MM.1S (cell line): ENCODE measurements at regions not wholly inside any gene's neighbourhood (a gene's known extent, or its start where the extent isn't known, plus 50 kb on each side); places are given as distances from the start of the nearest gene placed in this dataset.

Experiments
- DNase-seq: peaks from one replicate; pipeline ENCODE4 v3.0.0-alpha.2; 2015
- H2AFZ ChIP-seq: fragments of 300-600 bp; sonication (generic); 2 replicates; pipeline ENCODE4 v1.6.0; 2016; ENCODE audit warnings: antibody characterized with exemption, low read length
- H3F3A ChIP-seq: fragments of 300-600 bp; sonication (generic); 2 replicates; pipeline ENCODE4 v1.6.1; 2016; ENCODE audit warnings: mild to moderate bottlenecking, antibody characterized with exemption, low read length, moderate library complexity, mixed read lengths; ENCODE audit not compliant: insufficient read depth
- H3K27ac ChIP-seq: fragments of 300-600 bp; sonication (generic); 2 replicates; pipeline ENCODE4 v1.5.1; 2016; ENCODE audit warnings: mild to moderate bottlenecking, low read length
- H3K27me3 ChIP-seq: fragments of 300-600 bp; sonication (generic); replicated peaks from 2 replicates; pipeline ENCODE4 v1.6.0; 2016; ENCODE audit warnings: low read length; ENCODE audit not compliant: insufficient read depth
- H3K36me3 ChIP-seq: fragments of 300-600 bp; sonication (generic); replicated peaks from 2 replicates; pipeline ENCODE4 v1.6.1; 2016; ENCODE audit warnings: mild to moderate bottlenecking, low read length, mixed read lengths; ENCODE audit not compliant: insufficient read depth
- H3K4me1 ChIP-seq: fragments of 300-600 bp; sonication (generic); 2 replicates; pipeline ENCODE4 v1.6.1; 2016; ENCODE audit warnings: low read length, mixed read lengths
- H3K4me2 ChIP-seq: fragments of 300-600 bp; sonication (generic); 2 replicates; pipeline ENCODE4 v1.6.0; 2016; ENCODE audit warnings: low read depth, low read length
- H3K4me3 ChIP-seq: fragments of 300-600 bp; sonication (generic); 2 replicates; pipeline ENCODE4 v1.5.1; 2016; ENCODE audit warnings: low read length, mixed read lengths
- H3K79me2 ChIP-seq: fragments of 300-600 bp; sonication (generic); 2 replicates; pipeline ENCODE4 v1.6.1; 2016; ENCODE audit warnings: mixed run types, low read length, mixed read lengths
- H3K9ac ChIP-seq: fragments of 300-600 bp; sonication (generic); 2 replicates; pipeline ENCODE4 v1.6.1; 2016; ENCODE audit warnings: low read length, mixed read lengths
- H3K9me2 ChIP-seq: fragments of 300-600 bp; sonication (generic); replicated peaks from 2 replicates; pipeline ENCODE4 v1.6.1; 2016; ENCODE audit warnings: mild to moderate bottlenecking, low read length, mixed read lengths; ENCODE audit not compliant: insufficient read depth
- H3K9me3 ChIP-seq: fragments of 300-600 bp; sonication (generic); replicated peaks from 2 replicates; pipeline ENCODE4 v1.6.1; 2016; ENCODE audit warnings: mild to moderate bottlenecking, low read length, mixed read lengths; ENCODE audit not compliant: insufficient read depth
- H4K20me1 ChIP-seq: fragments of 300-600 bp; sonication (generic); 2 replicates; pipeline ENCODE4 v1.6.1; 2016; ENCODE audit warnings: mild to moderate bottlenecking, low read length, moderate library complexity, mixed read lengths; ENCODE audit not compliant: insufficient read depth
- EZH2 ChIP-seq: fragments of 300-600 bp; sonication (generic); optimal IDR thresholded peaks from 2 replicates; pipeline ENCODE3; 2017; ENCODE audit warnings: low read depth, mild to moderate bottlenecking, antibody characterized with exemption, low read length, mixed read lengths
- EZH2phosphoT487 ChIP-seq: fragments of 300-600 bp; sonication (generic); IDR thresholded peaks from 2 replicates; pipeline ENCODE4 v1.6.1; 2018; ENCODE audit warnings: antibody characterized with exemption, low read length
- TF ChIP-seq, protein P1 (sequence below): fragments of 300-600 bp; sonication (generic); IDR thresholded peaks from 2 replicates; pipeline ENCODE4 v1.5.1; 2016; ENCODE audit warnings: antibody characterized with exemption, low read length, mixed read lengths

DNA sequence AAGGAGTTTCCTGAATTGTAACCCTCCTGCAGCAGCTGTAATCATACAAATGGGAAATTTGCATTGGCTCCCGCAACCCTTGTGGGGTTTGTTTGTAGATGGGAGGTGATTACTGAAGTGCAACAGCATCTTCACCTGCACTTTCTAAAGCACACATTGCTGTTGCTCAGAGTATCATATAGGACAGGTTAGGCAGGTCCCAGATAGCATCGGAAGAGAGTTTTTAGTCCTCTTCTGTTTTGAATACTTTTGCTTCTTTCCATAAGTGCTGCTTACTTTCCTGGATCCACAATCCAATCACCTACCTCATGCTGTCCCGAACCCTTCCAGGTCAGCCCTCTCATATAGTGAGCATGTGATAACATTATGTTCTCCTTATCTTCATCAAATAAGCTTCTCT, 300.4 kb downstream of the PTPRC start:
- Histone ChIP-seq H3K4me1 (no peaks in the 10 kb centered on the region), H3K4me3 (no peak overlapping the region), H3K36me3 (no peaks in the 10 kb centered on the region), H3K9me3 (no peaks in the 10 kb centered on the region), H3K27ac (no peak overlapping the region), H3K27me3 (no peaks in the 10 kb centered on the region), H3K79me2 (no peaks in the 10 kb centered on the region), H3K9me2 (no peaks in the 10 kb centered on the region), H4K20me1 (no peaks in the 10 kb centered on the region), H3K9ac (no peak overlapping the region), H2AFZ (no peak overlapping the region), H3K4me2 (no peak overlapping the region), H3F3A (no peaks in the 10 kb centered on the region)
- DNase-seq, result no peak
- TF ChIP-seq EZH2phosphoT487 (no peak), EZH2 (no peak)
- TF ChIP-seq, protein P1, sequence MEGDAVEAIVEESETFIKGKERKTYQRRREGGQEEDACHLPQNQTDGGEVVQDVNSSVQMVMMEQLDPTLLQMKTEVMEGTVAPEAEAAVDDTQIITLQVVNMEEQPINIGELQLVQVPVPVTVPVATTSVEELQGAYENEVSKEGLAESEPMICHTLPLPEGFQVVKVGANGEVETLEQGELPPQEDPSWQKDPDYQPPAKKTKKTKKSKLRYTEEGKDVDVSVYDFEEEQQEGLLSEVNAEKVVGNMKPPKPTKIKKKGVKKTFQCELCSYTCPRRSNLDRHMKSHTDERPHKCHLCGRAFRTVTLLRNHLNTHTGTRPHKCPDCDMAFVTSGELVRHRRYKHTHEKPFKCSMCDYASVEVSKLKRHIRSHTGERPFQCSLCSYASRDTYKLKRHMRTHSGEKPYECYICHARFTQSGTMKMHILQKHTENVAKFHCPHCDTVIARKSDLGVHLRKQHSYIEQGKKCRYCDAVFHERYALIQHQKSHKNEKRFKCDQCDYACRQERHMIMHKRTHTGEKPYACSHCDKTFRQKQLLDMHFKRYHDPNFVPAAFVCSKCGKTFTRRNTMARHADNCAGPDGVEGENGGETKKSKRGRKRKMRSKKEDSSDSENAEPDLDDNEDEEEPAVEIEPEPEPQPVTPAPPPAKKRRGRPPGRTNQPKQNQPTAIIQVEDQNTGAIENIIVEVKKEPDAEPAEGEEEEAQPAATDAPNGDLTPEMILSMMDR, result no peak

DNA sequence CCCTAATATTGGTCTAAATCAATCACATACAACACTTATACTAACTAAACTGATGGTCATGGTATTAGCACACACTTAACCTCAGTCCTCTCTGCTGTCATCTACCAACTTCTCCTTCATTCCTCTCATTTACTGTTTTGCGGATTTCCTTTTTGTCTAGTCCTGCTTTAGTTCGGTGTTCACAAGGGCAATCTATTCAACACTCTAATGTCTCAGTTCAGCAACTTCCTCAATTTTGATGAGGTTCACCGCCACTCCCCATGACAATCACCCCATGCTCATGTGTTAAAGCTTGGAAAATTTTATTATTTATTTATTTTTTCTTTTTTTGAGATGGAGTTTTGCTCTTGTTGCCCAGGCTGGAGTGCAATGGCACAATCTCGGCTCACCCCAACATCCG, 301.1 kb downstream of the PTPRC start:
- H3K79me2 ChIP-seq, result no peaks in the 10 kb centered on the region
- no peak overlapping the region for H3K4me2 ChIP-seq
- no peak overlapping the region for H3K9ac ChIP-seq
- H2AFZ ChIP-seq, result no peak overlapping the region
- H4K20me1 ChIP-seq, result no peaks in the 10 kb centered on the region
- H3K27me3 ChIP-seq, result no peaks in the 10 kb centered on the region
- H3K27ac ChIP-seq, result no peak overlapping the region
- no peak for TF ChIP-seq EZH2
- no peak for TF ChIP-seq EZH2phosphoT487
- TF ChIP-seq, protein P1, result no peak
- no peaks in the 10 kb centered on the region for H3K9me2 ChIP-seq
- H3K4me3 ChIP-seq, result no peak overlapping the region
- no peaks in the 10 kb centered on the region for H3F3A ChIP-seq
- H3K9me3 ChIP-seq, result no peaks in the 10 kb centered on the region
- no peaks in the 10 kb centered on the region for H3K36me3 ChIP-seq
- no peaks in the 10 kb centered on the region for H3K4me1 ChIP-seq
- no peak for DNase-seq

DNA sequence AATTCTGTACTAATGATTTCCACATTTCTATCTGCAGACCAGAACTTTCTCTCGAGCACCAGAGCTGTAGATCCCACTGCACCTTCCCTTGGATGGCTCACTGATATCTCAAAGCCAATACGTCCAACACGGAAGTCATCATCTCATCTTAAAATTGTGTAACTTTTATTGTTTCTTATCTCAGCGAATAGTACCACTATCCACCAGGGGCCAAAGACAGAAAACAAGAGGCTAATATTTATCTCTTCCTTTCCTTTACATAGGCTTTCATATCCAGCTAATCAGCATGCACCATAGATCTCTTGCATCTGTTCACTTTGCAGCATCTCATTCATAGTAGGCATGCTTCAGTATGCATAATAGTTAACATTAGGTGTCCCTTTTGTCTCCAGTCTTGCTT, 303.6 kb downstream of the PTPRC start:
- H3F3A ChIP-seq, result no peaks in the 10 kb centered on the region
- H3K4me3 ChIP-seq, result no peak overlapping the region
- no peak for DNase-seq
- no peaks in the 10 kb centered on the region for H3K36me3 ChIP-seq
- H3K9me2 ChIP-seq, result no peaks in the 10 kb centered on the region
- no peaks in the 10 kb centered on the region for H3K4me1 ChIP-seq
- H2AFZ ChIP-seq, result no peak overlapping the region
- no peak overlapping the region for H3K27ac ChIP-seq
- H3K4me2 ChIP-seq, result no peak overlapping the region
- no peaks in the 10 kb centered on the region for H4K20me1 ChIP-seq
- H3K9me3 ChIP-seq, result no peaks in the 10 kb centered on the region
- H3K27me3 ChIP-seq, result no peaks in the 10 kb centered on the region
- TF ChIP-seq, protein P1, result no peak
- TF ChIP-seq EZH2phosphoT487, result no peak
- no peak for TF ChIP-seq EZH2
- no peak overlapping the region for H3K9ac ChIP-seq
- no peaks in the 10 kb centered on the region for H3K79me2 ChIP-seq
